Gastrocnemius medialis (tissue), 4 donors: ENCODE measurements at regions not wholly inside any gene's neighbourhood (a gene's known extent, or its start where the extent isn't known, plus 50 kb on each side); places are given as distances from the start of the nearest gene placed in this dataset.

Source experiments
- POLR2A ChIP-seq, 2 donors: fragments of 450-650 bp; IDR thresholded peaks; one replicate each; pipeline ENCODE4 v1.6.1; 2017; ENCODE audit warnings: antibody characterized with exemption in 2 of 2, mild to moderate bottlenecking in 2 of 2, moderate library complexity in 2 of 2
- TF ChIP-seq, protein P1 (sequence below), 5 experiments: fragments of 450-650 bp in 3 of 5; fragments of 200-600 bp in 2 of 5; sonication (generic) in 2 of 5; IDR thresholded peaks in 4 of 5; conservative IDR thresholded peaks in 1 of 5; 1 replicate in 4 of 5; 2 replicates in 1 of 5; pipeline ENCODE4 v1.5.1; 2016 to 2019; ENCODE audit warnings: antibody characterized with exemption in 5 of 5, mild to moderate bottlenecking in 3 of 5, moderate library complexity in 3 of 5

DNA sequence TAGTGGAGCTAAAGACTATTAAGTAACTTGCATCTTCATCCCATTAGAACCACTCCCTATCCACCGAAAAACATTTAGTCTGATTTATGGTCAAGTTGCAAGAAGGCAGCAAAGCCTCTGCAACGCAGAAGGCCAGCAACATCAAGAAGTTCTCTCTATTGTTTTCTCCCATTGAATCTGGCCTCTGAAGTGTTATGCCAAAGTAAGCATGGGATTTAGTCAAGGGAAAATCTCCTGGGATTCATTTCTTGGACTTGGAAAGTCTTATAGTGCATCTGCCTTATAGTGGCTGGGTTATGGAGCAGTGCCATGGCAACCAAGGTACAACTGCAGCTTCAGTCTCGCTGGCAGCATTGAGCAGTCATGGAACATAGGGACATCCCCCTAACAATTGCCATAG is 87.7 kb upstream of the KRR1 start:
- TF ChIP-seq, protein P1, sequence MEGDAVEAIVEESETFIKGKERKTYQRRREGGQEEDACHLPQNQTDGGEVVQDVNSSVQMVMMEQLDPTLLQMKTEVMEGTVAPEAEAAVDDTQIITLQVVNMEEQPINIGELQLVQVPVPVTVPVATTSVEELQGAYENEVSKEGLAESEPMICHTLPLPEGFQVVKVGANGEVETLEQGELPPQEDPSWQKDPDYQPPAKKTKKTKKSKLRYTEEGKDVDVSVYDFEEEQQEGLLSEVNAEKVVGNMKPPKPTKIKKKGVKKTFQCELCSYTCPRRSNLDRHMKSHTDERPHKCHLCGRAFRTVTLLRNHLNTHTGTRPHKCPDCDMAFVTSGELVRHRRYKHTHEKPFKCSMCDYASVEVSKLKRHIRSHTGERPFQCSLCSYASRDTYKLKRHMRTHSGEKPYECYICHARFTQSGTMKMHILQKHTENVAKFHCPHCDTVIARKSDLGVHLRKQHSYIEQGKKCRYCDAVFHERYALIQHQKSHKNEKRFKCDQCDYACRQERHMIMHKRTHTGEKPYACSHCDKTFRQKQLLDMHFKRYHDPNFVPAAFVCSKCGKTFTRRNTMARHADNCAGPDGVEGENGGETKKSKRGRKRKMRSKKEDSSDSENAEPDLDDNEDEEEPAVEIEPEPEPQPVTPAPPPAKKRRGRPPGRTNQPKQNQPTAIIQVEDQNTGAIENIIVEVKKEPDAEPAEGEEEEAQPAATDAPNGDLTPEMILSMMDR (IDR thresholded peaks at IDR 0.05 in 4 of 5, conservative IDR thresholded peaks at IDR 0.05 in 1 of 5), result no peak
- no peak for TF ChIP-seq POLR2A (IDR thresholded peaks at IDR 0.05)
